ENCODE measurements at regions not wholly inside any gene's neighbourhood (a gene's known extent, or its start where the extent isn't known, plus 50 kb on each side); places are given as distances from the start of the nearest gene placed in this dataset.
"Not testable (repeated sequence)": the region's sequence is repeated elsewhere in the genome, so short reads cannot be mapped to it uniquely, and the experiment has no call there.

GRCh38 chr2:21822505-21822904 is 698.7 kb downstream of the TDRD15 start:
- no peak overlapping the region for H3K4me3 ChIP-seq (replicated peaks; ENCODE audit: low read depth, low read length)
- TF ChIP-seq, protein P1, sequence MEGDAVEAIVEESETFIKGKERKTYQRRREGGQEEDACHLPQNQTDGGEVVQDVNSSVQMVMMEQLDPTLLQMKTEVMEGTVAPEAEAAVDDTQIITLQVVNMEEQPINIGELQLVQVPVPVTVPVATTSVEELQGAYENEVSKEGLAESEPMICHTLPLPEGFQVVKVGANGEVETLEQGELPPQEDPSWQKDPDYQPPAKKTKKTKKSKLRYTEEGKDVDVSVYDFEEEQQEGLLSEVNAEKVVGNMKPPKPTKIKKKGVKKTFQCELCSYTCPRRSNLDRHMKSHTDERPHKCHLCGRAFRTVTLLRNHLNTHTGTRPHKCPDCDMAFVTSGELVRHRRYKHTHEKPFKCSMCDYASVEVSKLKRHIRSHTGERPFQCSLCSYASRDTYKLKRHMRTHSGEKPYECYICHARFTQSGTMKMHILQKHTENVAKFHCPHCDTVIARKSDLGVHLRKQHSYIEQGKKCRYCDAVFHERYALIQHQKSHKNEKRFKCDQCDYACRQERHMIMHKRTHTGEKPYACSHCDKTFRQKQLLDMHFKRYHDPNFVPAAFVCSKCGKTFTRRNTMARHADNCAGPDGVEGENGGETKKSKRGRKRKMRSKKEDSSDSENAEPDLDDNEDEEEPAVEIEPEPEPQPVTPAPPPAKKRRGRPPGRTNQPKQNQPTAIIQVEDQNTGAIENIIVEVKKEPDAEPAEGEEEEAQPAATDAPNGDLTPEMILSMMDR (IDR thresholded peaks at IDR 0.05; ENCODE audit: low read depth, low read length, missing control alignments) = no peak
- no peak for DNase-seq (ENCODE audit: extremely low read depth, low read depth)

DNA sequence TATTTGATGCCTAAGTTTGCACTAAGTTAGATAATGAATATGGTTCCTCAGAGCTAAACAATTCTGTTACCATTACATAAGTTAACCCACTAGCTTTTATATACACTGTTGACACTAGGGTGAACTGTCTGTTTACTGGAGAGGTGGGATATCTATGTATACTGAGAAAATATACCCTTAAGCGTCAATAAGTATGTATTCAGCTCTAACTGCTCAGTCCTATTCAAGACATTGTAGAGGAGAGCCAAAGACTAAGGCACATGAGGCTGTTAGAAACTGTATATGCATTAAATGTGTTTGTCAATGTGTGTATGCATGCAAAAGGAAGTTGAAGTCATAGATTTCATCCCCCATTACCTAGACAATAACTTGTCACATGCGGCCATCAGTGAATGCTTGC is 710.0 kb downstream of the TDRD15 start:
- H3K4me3 ChIP-seq (replicated peaks; ENCODE audit: low read depth, low read length) = no peak overlapping the region
- TF ChIP-seq, protein P1 (IDR thresholded peaks at IDR 0.05; ENCODE audit: low read depth, low read length, missing control alignments) = no peak

DNA sequence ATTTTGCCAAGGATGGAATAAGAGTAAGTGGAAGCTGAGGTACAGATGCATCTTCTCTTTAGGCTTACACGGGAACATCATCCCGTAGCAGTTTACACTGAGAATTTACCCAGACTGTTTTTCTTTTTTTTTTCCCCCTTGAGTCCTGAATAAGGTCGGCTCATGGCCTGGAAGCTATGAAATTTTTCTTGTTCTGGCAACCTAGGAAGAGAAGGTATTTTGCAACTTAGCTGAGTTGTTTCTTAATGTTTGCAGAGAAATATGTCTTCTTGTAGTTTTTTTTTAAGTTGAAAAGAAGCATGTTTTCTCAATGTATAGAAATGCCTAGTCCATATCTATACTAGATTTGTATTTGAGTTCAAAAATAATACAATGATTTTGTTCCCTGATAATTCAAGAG is 712.5 kb downstream of the TDRD15 start:
- no peak overlapping the region for H3K4me3 ChIP-seq (replicated peaks; ENCODE audit: low read depth, low read length)
- TF ChIP-seq, protein P1 (IDR thresholded peaks at IDR 0.05; ENCODE audit: low read depth, low read length, missing control alignments) = no peak
- DNase-seq (ENCODE audit: extremely low read depth, low read depth) = no peak

More for the DNA sequence above, 710.0 kb downstream of the TDRD15 start:
- DNase-seq (ENCODE audit: extremely low read depth, low read depth) = no peak

GRCh38 chr2:21836719-21837118 is 713.0 kb downstream of the TDRD15 start:
- DNase-seq (ENCODE audit: extremely low read depth, low read depth) = no peak
- H3K4me3 ChIP-seq (replicated peaks; ENCODE audit: low read depth, low read length) = no peak overlapping the region
- TF ChIP-seq, protein P1 (IDR thresholded peaks at IDR 0.05; ENCODE audit: low read depth, low read length, missing control alignments) = no peak

DNA sequence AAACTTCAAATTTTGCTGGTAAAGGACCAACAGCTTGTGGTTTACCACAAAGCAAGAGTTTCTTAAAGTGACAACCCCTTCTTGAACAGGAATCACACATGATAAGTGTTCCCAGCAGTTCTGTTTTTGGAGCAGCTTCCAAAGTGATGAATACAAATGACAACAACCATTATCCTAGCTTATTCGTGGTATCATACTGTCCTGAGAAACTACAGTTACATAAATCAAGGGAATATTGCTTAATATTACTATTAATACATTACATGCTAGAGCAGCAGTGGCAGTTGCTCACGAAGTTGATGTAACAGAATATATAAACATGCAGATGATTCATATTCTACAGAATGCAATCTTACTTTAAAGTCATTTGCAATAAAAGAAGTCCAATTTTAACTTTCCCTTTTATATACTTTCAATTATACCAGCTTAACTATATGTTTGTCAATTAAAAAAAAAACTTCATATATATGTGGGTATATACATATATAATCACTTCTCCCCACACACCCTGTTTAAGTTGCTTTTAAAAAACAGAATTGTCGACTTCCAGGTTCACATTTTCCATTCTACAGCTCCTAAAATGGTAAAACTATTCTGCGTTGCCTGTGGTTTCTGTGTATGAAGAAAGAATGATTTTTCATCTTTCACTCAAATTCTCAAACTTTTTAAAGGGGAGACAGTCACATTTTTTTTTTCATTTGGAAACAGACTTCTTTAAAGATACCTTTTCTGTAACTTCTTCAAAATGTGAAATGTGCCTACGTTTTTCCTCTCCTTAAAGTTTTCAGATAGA is 713.6 kb downstream of the TDRD15 start:
- TF ChIP-seq, protein P1 (IDR thresholded peaks at IDR 0.05; ENCODE audit: low read depth, low read length, missing control alignments) = no peak
- no peak overlapping the region for H3K4me3 ChIP-seq (replicated peaks; ENCODE audit: low read depth, low read length)
- DNase-seq (ENCODE audit: extremely low read depth, low read depth) = no peak

DNA sequence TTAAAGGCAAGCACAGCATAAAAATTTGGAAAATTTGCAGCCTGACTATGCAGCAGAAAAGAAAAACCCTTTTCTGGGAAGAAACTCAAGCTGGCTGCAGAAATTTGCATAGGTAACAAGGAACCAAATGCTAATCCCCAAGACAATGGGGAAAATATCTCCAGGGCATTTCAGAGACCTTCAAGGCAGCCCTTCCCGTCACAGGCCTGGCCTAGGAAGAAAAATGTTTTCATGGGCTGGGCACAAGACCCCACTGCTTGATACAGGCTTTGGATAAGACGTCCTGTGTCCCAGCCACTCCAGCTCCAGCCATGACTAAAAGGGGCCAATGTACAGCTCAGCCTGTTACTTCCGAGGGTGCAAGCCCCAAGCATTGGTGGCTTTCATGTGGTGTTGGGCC is 717.6 kb downstream of the TDRD15 start:
- DNase-seq (ENCODE audit: extremely low read depth, low read depth) = no peak
- H3K4me3 ChIP-seq (replicated peaks; ENCODE audit: low read depth, low read length) = no peak overlapping the region
- TF ChIP-seq, protein P1 (IDR thresholded peaks at IDR 0.05; ENCODE audit: low read depth, low read length, missing control alignments) = no peak

DNA sequence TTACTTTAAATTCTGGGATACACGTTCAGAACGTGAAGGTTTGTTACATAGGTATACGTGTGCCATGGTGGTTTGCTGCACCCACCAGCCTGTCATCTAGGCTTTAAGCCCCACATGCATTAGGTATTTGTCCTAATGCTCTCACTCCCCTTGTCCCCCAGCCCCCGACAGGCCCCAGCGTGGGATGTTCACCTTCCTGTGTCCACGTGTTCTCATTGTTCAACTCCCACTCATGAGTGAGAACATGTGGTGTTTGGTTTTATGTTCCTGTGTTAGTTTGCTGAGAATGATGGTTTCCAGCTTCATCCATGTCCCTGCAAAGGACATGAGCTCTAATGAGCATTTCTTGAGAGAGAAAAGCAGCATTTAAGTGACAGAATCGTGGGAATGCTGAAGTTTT is 726.6 kb downstream of the TDRD15 start:
- not testable (repeated sequence) for H3K4me3 ChIP-seq (replicated peaks; ENCODE audit: low read depth, low read length); DNase-seq (ENCODE audit: extremely low read depth, low read depth)

Data from HFF-Myc (cell line).